GM20000 (cell line): ENCODE measurements at regions not wholly inside any gene's neighbourhood (a gene's known extent, or its start where the extent isn't known, plus 50 kb on each side); places are given as distances from the start of the nearest gene placed in this dataset.
"Not testable (repeated sequence)": the region's sequence is repeated elsewhere in the genome, so short reads cannot be mapped to it uniquely, and the experiment has no call there.

Source experiments
- DNase-seq: peaks from one replicate; pipeline ENCODE4 v3.0.0; 2012; ENCODE audit warnings: low spot score
- CTCF ChIP-seq: IDR thresholded peaks from 2 replicates; pipeline ENCODE4 v1.5.1; 2012; ENCODE audit warnings: mild to moderate bottlenecking, control low read depth; ENCODE audit errors: extremely low read depth, missing control alignments

GRCh38 chr1:238438311-238439270 lies 547.9 kb upstream of the ZP4 start:
- DNase-seq = no peak
- TF ChIP-seq CTCF = no peak

GRCh38 chr1:238429703-238430102 lies 539.0 kb upstream of the ZP4 start:
- DNase-seq = not testable (repeated sequence)

GRCh38 chr1:238419209-238419608 lies 528.5 kb upstream of the ZP4 start:
- TF ChIP-seq CTCF = no peak
- DNase-seq = no peak

GRCh38 chr1:238409932-238410331 lies 519.2 kb upstream of the ZP4 start:
- TF ChIP-seq CTCF = no peak
- DNase-seq = no peak

GRCh38 chr1:238409191-238409850 lies 518.6 kb upstream of the ZP4 start:
- DNase-seq = no peak
- no peak for TF ChIP-seq CTCF

GRCh38 chr1:238408737-238409136 lies 518.0 kb upstream of the ZP4 start:
- no peak for DNase-seq
- no peak for TF ChIP-seq CTCF

- DNase-seq = no peak
These were observed 515.6 kb upstream of the ZP4 start for GRCh38 chr1:238406098-238406860.

More at GRCh38 chr1:238406098-238406860, 515.6 kb upstream of the ZP4 start:
- no peak for TF ChIP-seq CTCF
